A549 (cell line): ENCODE measurements at regions not wholly inside any gene's neighbourhood (a gene's known extent, or its start where the extent isn't known, plus 50 kb on each side); places are given as distances from the start of the nearest gene placed in this dataset.
A peak's percentile ranks its signal among the peaks of the same experiment; 100 is the strongest.

ENCODE experiments used
- ATAC-seq, 2 experiments: fragments of 200-7000 bp in 1 of 2; fragments of >200 bp in 1 of 2; cut with Nextera tagmentation in 1 of 2; cut with Tn5 transposase in 1 of 2; 3 replicates each; pipeline versions ENCODE4 v1.8.0 to v1.9.1; 2018 to 2020; ENCODE audit warnings: mild to moderate bottlenecking in 1 of 2, moderate library complexity in 1 of 2
- CTCF ChIA-PET: fragments of 300-600 bp; sonication (Branson Sonifier 250); formaldehyde crosslinking; extraction: SDS; loops from one replicate; lab custom pipeline; 2021; ENCODE audit warnings: antibody characterized with exemption, inconsistent platforms; lab: Yijun Ruan, JAX
- POLR2A ChIA-PET: fragments of 350-600 bp; formaldehyde crosslinking; extraction: SDS; loops from one replicate; lab custom pipeline; 2021; ENCODE audit warnings: antibody characterized with exemption, inconsistent platforms; lab: Yijun Ruan, JAX
- DNase-seq, 2 experiments: peaks; one replicate each; pipeline versions ENCODE4 v3.0.0 to v3.0.0-alpha.2; 2011 to 2016; ENCODE audit warnings: low read depth in 1 of 2, low spot score in 1 of 2
- FAIRE-seq: peaks from 2 replicates; lab custom pipeline; 2011; peaks lifted over from hg19 to GRCh38; lab: Jason Lieb, UNC
- H3K27ac ChIP-seq, 2 experiments: fragments of >200 bp; sonication (Bioruptor Twin); formaldehyde crosslinking; 3 replicates each; pipeline ENCODE4 v1.5.1; 2016 to 2017
- H3K4me1 ChIP-seq: fragments of >200 bp; sonication (Bioruptor Twin); formaldehyde crosslinking; 3 replicates; pipeline ENCODE4 v1.6.1; 2016
- H3K4me2 ChIP-seq: fragments of >200 bp; sonication (Bioruptor Twin); formaldehyde crosslinking; 3 replicates; pipeline ENCODE4 v1.6.1; 2016
- H3K4me3 ChIP-seq: fragments of >200 bp; sonication (Bioruptor Twin); formaldehyde crosslinking; 3 replicates; pipeline ENCODE4 v1.5.1; 2016
- H3K9me3 ChIP-seq: fragments of >200 bp; sonication (Bioruptor Twin); formaldehyde crosslinking; 3 replicates; pipeline ENCODE4 v1.6.1; 2016
- CBX8 ChIP-seq: fragments of 200-600 bp; sonication (generic); IDR thresholded peaks from 2 replicates; pipeline ENCODE4 v1.6.1; 2016
- CEBPB ChIP-seq, 2 experiments: fragments of >200 bp in 1 of 2; sonication (Bioruptor Twin) in 1 of 2; formaldehyde crosslinking in 1 of 2; IDR thresholded peaks; 2 replicates each; pipeline ENCODE4 v1.6.1; 2012 to 2016
- CHD2 ChIP-seq: fragments of 150-350 bp; IDR thresholded peaks from 2 replicates; pipeline ENCODE4 v1.6.1; 2014; ENCODE audit warnings: low read length; ENCODE audit not compliant: partially characterized antibody
- EHF ChIP-seq: fragments of 250-450 bp; sonication (Bioruptor Pico); IDR thresholded peaks from 2 replicates; pipeline ENCODE4 v1.5.0; 2020; ENCODE audit warnings: mild to moderate bottlenecking
- EHMT2 ChIP-seq: fragments of 200-600 bp; sonication (generic); IDR thresholded peaks from 2 replicates; pipeline ENCODE4 v1.6.1; 2016; ENCODE audit warnings: antibody characterized with exemption, low read depth, mild to moderate bottlenecking, moderate library complexity
- FOSL2 ChIP-seq, 2 experiments: fragments of 450-650 bp in 1 of 2; fragments of >200 bp in 1 of 2; sonication (Bioruptor Twin) in 1 of 2; formaldehyde crosslinking; IDR thresholded peaks; 2 replicates each; pipeline versions ENCODE4 v1.5.0 to v1.6.1; 2016 to 2020; ENCODE audit warnings: mild to moderate bottlenecking in 1 of 2, moderate library complexity in 1 of 2
- HEYL ChIP-seq: fragments of 250-450 bp; sonication (Bioruptor Pico); IDR thresholded peaks from 2 replicates; pipeline ENCODE4 v1.8.0; 2021; ENCODE audit warnings: mild to moderate bottlenecking, moderate library complexity
- HOXA7 ChIP-seq: fragments of 250-450 bp; sonication (Bioruptor Pico); IDR thresholded peaks from 2 replicates; pipeline ENCODE4 v1.5.0; 2020; ENCODE audit warnings: mild to moderate bottlenecking, moderate library complexity
- HOXB13 ChIP-seq: fragments of 250-450 bp; sonication (Bioruptor Pico); IDR thresholded peaks from 2 replicates; pipeline ENCODE4 v1.5.0; 2020; ENCODE audit warnings: low read depth, mild to moderate bottlenecking, moderate library complexity
- MAFK ChIP-seq: fragments of 450-650 bp; IDR thresholded peaks from 2 replicates; pipeline ENCODE4 v1.6.1; 2014; ENCODE audit not compliant: partially characterized antibody
- MYC ChIP-seq: IDR thresholded peaks from 2 replicates; pipeline ENCODE4 v1.6.1; 2012; ENCODE audit warnings: mild to moderate bottlenecking, inconsistent platforms, low read length, improper control_type of control experiment, borderline replicate concordance
- NFE2L2 ChIP-seq: fragments of 150-350 bp; conservative IDR thresholded peaks from 2 replicates; pipeline ENCODE4 v1.6.1; 2014; ENCODE audit warnings: low read length
- NPAS2 ChIP-seq: fragments of 250-450 bp; sonication (Bioruptor Pico); IDR thresholded peaks from 2 replicates; pipeline ENCODE4 v1.8.0; 2022; ENCODE audit warnings: mild to moderate bottlenecking, moderate library complexity, borderline replicate concordance
- NR3C1 ChIP-seq: fragments of >200 bp; sonication (Bioruptor Twin); formaldehyde crosslinking; IDR thresholded peaks from 3 replicates; pipeline ENCODE4 v1.6.1; 2017
- RAD21 ChIP-seq, 2 experiments: fragments of >200 bp in 1 of 2; sonication (Bioruptor Twin) in 1 of 2; formaldehyde crosslinking in 1 of 2; IDR thresholded peaks in 1 of 2; conservative IDR thresholded peaks in 1 of 2; 2 replicates in 1 of 2; 3 replicates in 1 of 2; pipeline ENCODE4 v1.6.1; 2012 to 2018; ENCODE audit warnings: inconsistent platforms in 1 of 2
- RARB ChIP-seq: fragments of 250-450 bp; sonication (Bioruptor Pico); IDR thresholded peaks from 2 replicates; pipeline ENCODE4 v1.8.0; 2021; ENCODE audit warnings: mild to moderate bottlenecking, moderate library complexity
- RFX5 ChIP-seq: fragments of 450-650 bp; IDR thresholded peaks from 2 replicates; pipeline ENCODE4 v1.7.1; 2014; ENCODE audit warnings: antibody characterized with exemption, mild to moderate bottlenecking, moderate library complexity
- RNF2 ChIP-seq: fragments of 200-600 bp; sonication (generic); IDR thresholded peaks from 2 replicates; pipeline ENCODE4 v1.6.1; 2016; ENCODE audit warnings: low read depth, mild to moderate bottlenecking, antibody characterized with exemption, moderate library complexity, borderline replicate concordance
- SMC3 ChIP-seq: fragments of >200 bp; sonication (Bioruptor Twin); formaldehyde crosslinking; IDR thresholded peaks from 3 replicates; pipeline ENCODE4 v1.6.1; 2018; ENCODE audit warnings: inconsistent platforms
- SREBF2 ChIP-seq: fragments of 450-650 bp; IDR thresholded peaks from 2 replicates; pipeline ENCODE4 v1.6.1; 2014; ENCODE audit warnings: mild to moderate bottlenecking, moderate library complexity
- ZC3H11A ChIP-seq: fragments of 450-650 bp; IDR thresholded peaks from 2 replicates; pipeline ENCODE4 v1.6.1; 2014; ENCODE audit warnings: antibody characterized with exemption, mild to moderate bottlenecking
- ZSCAN20 ChIP-seq: fragments of 250-450 bp; sonication (Bioruptor Pico); IDR thresholded peaks from 2 replicates; pipeline ENCODE4 v1.8.0; 2022; ENCODE audit warnings: mild to moderate bottlenecking, moderate library complexity
- WGBS: methylation state at CpG from one replicate; pipeline ENCODE4 v1.1.6; 2017; ENCODE audit errors: missing lambda C conversion rate; 5-methylcytosine and 5-hydroxymethylcytosine counted together
- TF ChIP-seq, protein P1 (sequence below): fragments of >200 bp; sonication (Bioruptor Twin); formaldehyde crosslinking; IDR thresholded peaks from 2 replicates; pipeline ENCODE4 v1.6.1; 2016
- TF ChIP-seq, protein P2 (sequence below): fragments of 450-650 bp; IDR thresholded peaks from 2 replicates; pipeline ENCODE4 v1.6.1; 2014; ENCODE audit warnings: antibody characterized with exemption
- TF ChIP-seq, protein P3 (sequence below): fragments of 250-450 bp; sonication (Bioruptor Pico); IDR thresholded peaks from 2 replicates; pipeline ENCODE4 v1.5.0; 2021; ENCODE audit warnings: mild to moderate bottlenecking, moderate library complexity, borderline replicate concordance
- TF ChIP-seq, protein P4 (sequence below): fragments of >200 bp; sonication (Bioruptor Twin); formaldehyde crosslinking; IDR thresholded peaks from 3 replicates; pipeline ENCODE4 v1.6.1; 2016
- TF ChIP-seq, protein P5 (sequence below): fragments of >200 bp; sonication (Bioruptor Twin); formaldehyde crosslinking; IDR thresholded peaks from 3 replicates; pipeline ENCODE4 v1.5.1; 2016

DNA sequence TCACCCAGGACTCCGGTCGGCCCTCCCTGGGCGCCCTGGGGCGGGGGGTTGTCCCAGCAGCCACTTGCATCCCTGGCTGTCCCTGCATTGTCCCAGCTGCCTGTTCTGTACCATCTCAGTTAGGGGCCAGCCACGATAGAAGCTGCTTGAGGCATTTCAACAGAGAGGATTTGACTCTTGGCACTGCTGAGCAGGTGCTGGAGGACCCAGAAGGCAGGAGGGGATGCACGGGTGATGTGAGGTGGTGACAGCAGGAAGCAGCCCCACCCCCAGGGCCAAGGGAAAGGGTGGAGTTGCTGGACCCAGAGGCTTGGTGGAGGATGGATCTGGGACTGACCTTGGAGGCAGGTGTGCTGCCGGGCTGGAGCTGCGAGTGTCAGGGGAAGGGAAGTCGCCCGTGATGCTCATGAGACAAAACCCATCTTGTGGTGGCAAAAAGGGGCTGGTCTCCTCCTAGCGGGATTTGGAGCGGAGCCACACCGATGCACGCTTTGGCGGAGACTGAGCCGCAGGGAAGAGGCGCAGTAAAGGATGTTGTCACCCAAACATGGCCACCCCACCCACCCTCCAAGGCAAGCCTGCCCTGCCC is 188.0 kb upstream of the GSE1 start:
- Histone ChIP-seq H3K4me1 (peaks cover 27% of the 10 kb centered on the region), H3K4me2 (no peak overlapping the region), H3K27ac (no peak overlapping the region), H3K9me3 (no peaks in the 10 kb centered on the region), H3K4me3 (no peak overlapping the region)
- POLR2A ChIA-PET: no interaction called here
- 69% methylated on average over 13 of the region's 17 CpGs for WGBS
- FAIRE-seq (no peak), ATAC-seq (no peak), DNase-seq (no peak)
- TF ChIP-seq RARB (CRISPR knock-in tag): no peak
- no peak for TF ChIP-seq RAD21 (conservative IDR thresholded peaks at IDR 0.05 in 1 of 2, IDR thresholded peaks at IDR 0.05 in 1 of 2)
- TF ChIP-seq, protein P1, sequence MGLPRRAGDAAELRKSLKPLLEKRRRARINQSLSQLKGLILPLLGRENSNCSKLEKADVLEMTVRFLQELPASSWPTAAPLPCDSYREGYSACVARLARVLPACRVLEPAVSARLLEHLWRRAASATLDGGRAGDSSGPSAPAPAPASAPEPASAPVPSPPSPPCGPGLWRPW: no peak
- no peak for TF ChIP-seq ZC3H11A
- TF ChIP-seq NFE2L2: no peak
- CTCF ChIA-PET: interaction anchor here (0.7 to 8.3 kb wide), 5 partner anchors 32 to 292 kb away, joined by 3 to 113 read pairs (median 41); no protein-coding TSS in a partner anchor

DNA sequence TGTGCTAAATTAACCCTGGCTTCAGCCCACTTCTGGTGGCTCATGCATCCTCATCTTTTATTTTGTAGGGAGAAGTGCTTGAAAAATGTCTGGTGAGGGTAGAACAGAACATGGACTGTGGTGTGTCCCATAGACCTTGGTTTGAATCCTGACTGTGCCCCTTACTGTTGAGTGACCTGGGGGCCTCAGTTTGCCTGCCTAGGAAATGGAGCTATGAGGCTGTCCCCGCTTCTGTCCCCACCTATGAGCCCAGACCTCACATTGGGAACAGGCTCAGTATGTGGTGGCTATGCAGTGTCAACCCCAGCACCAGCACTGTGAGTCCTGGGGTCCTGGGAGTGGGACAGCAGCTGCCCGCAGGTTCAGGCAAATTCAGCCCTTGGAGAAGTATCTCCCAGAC is 186.3 kb upstream of the GSE1 start:
- POLR2A ChIA-PET: no interaction called here
- peaks cover 17% of the 10 kb centered on the region for H3K4me1 ChIP-seq
- CTCF ChIA-PET: interaction anchor here (2.6 to 7.0 kb wide), 3 partner anchors 8 to 312 kb away, joined by 8 to 59 read pairs (median 20); no protein-coding TSS in a partner anchor

DNA sequence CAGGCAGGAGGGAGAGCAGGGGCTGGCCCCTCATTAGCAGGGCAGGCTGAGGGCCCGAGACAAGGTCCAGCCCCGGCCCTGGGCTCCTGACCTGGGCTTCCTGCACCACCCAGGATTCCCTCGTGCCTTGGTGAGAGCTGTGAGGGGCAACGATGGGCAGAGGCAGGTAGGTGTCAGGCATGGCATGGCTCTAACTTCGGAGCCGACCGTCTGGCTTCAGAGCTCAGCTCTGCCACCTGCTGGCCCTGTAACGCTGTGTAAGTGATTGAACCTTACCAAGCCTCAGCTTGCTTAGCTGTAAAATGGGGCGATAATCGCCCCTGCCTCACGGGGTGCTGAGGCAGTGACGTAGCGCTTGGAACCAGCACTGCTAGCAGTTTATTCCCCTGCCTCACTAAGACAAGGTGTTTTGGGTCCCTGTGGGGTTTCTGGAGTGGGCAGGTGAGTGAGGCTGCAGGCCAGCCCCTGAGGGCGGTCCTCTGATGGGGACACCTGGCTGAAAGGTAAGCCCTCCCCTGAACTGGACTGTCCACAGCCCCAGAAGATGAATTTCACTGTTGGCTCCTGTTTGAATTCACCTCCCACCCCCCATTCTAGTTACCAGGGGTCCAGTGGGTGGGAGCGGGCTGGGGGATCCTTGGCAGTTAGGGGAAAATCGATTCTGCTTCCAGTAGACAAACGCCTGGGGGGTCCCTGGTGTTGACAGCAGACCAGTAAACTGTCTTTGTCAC is 184.8 kb upstream of the GSE1 start:
- ChIA-PET POLR2A (interaction anchor here (1.1 kb wide), 1 partner anchor 182 kb away, joined by 3 read pairs; no protein-coding TSS in a partner anchor), CTCF (interaction anchor here (0.6 to 7.0 kb wide), 32 partner anchors 9 to 369 kb away, joined by 3 to 59 read pairs (median 4); no protein-coding TSS in a partner anchor)
- peaks cover 2% of the 10 kb centered on the region; the same call in 2 of the 3 replicates for H3K4me1 ChIP-seq
- 16% methylated on average over 13 of the region's 17 CpGs for WGBS
- H3K27ac ChIP-seq: no peak overlapping the region
- FAIRE-seq (no peak), DNase-seq (peak; percentile 55 to 68), ATAC-seq (peak; percentile 57 to 83; a peak in 5 of 6 replicates)
- H3K4me2 ChIP-seq: no peak overlapping the region
- no peaks in the 10 kb centered on the region for H3K9me3 ChIP-seq
- H3K4me3 ChIP-seq: no peak overlapping the region
- TF ChIP-seq NR3C1 (no peak), HOXA7 (CRISPR knock-in tag) (no peak), SREBF2 (no peak), EHF (no peak), MYC (no peak), ZC3H11A (no peak), CHD2 (no peak), EHMT2 (no peak), SMC3 (peak; percentile 61), MAFK (no peak)
- TF ChIP-seq, protein P2, sequence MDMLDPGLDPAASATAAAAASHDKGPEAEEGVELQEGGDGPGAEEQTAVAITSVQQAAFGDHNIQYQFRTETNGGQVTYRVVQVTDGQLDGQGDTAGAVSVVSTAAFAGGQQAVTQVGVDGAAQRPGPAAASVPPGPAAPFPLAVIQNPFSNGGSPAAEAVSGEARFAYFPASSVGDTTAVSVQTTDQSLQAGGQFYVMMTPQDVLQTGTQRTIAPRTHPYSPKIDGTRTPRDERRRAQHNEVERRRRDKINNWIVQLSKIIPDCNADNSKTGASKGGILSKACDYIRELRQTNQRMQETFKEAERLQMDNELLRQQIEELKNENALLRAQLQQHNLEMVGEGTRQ: no peak
- TF ChIP-seq, protein P3, sequence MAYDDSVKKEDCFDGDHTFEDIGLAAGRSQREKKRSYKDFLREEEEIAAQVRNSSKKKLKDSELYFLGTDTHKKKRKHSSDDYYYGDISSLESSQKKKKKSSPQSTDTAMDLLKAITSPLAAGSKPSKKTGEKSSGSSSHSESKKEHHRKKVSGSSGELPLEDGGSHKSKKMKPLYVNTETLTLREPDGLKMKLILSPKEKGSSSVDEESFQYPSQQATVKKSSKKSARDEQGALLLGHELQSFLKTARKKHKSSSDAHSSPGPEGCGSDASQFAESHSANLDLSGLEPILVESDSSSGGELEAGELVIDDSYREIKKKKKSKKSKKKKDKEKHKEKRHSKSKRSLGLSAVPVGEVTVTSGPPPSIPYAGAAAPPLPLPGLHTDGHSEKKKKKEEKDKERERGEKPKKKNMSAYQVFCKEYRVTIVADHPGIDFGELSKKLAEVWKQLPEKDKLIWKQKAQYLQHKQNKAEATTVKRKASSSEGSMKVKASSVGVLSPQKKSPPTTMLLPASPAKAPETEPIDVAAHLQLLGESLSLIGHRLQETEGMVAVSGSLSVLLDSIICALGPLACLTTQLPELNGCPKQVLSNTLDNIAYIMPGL (CRISPR knock-in tag): no peak
- TF ChIP-seq, protein P4, sequence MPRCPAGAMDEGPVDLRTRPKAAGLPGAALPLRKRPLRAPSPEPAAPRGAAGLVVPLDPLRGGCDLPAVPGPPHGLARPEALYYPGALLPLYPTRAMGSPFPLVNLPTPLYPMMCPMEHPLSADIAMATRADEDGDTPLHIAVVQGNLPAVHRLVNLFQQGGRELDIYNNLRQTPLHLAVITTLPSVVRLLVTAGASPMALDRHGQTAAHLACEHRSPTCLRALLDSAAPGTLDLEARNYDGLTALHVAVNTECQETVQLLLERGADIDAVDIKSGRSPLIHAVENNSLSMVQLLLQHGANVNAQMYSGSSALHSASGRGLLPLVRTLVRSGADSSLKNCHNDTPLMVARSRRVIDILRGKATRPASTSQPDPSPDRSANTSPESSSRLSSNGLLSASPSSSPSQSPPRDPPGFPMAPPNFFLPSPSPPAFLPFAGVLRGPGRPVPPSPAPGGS: no peak

More for the DNA sequence above, 186.3 kb upstream of the GSE1 start:
- Histone ChIP-seq H3K27ac (no peak overlapping the region), H3K4me3 (no peak overlapping the region), H3K9me3 (no peaks in the 10 kb centered on the region), H3K4me2 (no peak overlapping the region)
- 75% methylated on average over 2 of the region's 2 CpGs for WGBS
- DNase-seq (no peak), FAIRE-seq (no peak), ATAC-seq (no peak)
- TF ChIP-seq FOSL2 (IDR thresholded peaks at IDR 0.05) (no peak), FOSL2 (CRISPR knock-in tag; IDR thresholded peaks at IDR 0.05) (no peak), MYC (no peak), CBX8 (no peak), RFX5 (no peak), SREBF2 (no peak), HOXB13 (CRISPR knock-in tag) (no peak), CHD2 (no peak), SMC3 (no peak), HEYL (CRISPR knock-in tag) (no peak), NPAS2 (CRISPR knock-in tag) (no peak), NR3C1 (no peak), CEBPB (IDR thresholded peaks at IDR 0.05) (no peak), RNF2 (no peak), ZSCAN20 (CRISPR knock-in tag) (no peak)
- TF ChIP-seq, protein P5, sequence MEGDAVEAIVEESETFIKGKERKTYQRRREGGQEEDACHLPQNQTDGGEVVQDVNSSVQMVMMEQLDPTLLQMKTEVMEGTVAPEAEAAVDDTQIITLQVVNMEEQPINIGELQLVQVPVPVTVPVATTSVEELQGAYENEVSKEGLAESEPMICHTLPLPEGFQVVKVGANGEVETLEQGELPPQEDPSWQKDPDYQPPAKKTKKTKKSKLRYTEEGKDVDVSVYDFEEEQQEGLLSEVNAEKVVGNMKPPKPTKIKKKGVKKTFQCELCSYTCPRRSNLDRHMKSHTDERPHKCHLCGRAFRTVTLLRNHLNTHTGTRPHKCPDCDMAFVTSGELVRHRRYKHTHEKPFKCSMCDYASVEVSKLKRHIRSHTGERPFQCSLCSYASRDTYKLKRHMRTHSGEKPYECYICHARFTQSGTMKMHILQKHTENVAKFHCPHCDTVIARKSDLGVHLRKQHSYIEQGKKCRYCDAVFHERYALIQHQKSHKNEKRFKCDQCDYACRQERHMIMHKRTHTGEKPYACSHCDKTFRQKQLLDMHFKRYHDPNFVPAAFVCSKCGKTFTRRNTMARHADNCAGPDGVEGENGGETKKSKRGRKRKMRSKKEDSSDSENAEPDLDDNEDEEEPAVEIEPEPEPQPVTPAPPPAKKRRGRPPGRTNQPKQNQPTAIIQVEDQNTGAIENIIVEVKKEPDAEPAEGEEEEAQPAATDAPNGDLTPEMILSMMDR: no peak
- TF ChIP-seq, protein P2: no peak
